ENCODE measurements at regions not wholly inside any gene's neighbourhood (a gene's known extent, or its start where the extent isn't known, plus 50 kb on each side); places are given as distances from the start of the nearest gene placed in this dataset.

DNA sequence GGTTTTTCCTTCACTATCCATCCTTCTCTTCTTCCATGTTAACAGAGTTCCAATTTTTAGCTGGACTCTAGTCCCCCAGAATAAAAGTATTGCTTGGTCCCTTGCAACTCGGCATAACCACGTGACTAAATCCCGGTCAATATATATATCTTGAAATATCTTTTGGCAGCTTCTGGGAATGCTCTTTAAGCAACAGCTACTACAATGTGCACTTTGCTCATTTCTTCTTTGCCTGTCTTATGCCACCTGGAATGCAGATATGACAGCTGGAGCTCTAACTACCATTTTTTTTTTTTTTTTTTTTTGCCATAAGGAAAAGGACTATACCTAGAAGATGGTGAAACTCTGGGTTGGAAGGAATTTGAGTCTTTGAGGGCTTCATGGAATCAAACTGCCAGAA is 82.6 kb downstream of the GCNT4 start:
- Mint-ChIP-seq H3K4me3 (no peak overlapping the region), H3K27me3 (no peaks in the 10 kb centered on the region), H3K36me3 (no peaks in the 10 kb centered on the region), H3K4me1 (peaks cover 11% of the 10 kb centered on the region), H3K27ac (no peak overlapping the region), H3K9me3 (no peaks in the 10 kb centered on the region)

DNA sequence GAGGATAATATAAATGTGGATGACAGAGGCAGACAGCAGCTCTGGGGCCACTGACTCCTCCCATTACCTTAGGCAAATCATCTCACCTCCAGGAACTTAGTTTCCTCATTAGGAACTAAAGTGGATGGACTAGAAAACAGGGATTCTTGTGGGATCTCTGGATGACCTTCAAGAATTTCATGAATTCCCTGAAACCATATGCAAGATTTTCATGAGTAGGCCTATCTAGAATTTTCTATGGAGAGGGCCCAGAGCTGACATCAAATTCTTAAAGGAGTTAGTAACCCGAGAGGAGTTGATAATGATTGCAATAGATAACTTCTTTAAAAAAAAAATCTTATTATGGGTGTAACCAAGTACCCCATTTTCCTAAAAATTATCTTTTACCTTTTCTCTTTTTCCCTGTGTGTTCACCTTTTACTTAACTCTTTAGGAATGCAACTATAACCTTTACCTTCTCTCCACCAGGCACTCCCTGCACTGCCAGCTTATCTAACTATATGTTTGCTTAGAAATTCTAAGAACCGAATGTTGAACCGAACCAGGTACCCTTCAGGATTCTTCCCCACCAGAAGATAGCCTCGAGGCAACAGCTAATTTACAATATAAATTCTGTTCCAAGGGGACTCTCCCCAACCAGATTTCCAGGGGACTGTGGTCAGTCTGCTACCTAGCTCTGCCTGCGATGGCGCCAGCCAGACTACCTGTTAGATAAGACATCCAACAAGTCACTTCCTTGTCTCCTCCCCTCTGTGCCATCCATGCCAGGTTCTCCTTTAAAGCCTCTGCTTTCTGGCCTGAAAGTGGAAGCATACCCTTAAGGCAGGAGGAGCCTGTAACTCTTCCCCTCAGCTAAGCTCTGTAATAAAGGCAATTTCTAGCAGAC is 86.0 kb downstream of the GCNT4 start:
- no peaks in the 10 kb centered on the region for H3K27me3 Mint-ChIP-seq
- no peaks in the 10 kb centered on the region for H3K9me3 Mint-ChIP-seq
- no peak overlapping the region for H3K4me3 Mint-ChIP-seq
- no peaks in the 10 kb centered on the region for H3K36me3 Mint-ChIP-seq
- no peak overlapping the region for H3K27ac Mint-ChIP-seq
- H3K4me1 Mint-ChIP-seq = no peaks in the 10 kb centered on the region

DNA sequence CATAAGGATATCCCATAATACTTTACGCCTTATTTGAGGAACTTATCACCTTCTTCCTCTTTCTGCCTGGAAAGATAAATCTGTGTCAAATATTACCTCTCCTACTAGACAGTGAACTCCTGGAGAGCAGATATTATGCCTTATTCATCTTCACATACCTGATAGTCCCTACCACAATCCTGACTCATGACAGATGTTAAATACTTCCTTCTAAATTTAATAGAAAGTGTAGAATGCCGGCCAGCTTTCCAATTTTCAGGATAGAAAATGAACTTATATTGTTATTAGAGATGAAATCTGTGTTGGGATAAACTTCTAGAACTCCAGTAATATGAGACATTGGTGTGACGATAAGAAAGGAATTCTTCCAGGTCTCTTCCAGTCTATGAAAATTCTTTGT is 89.0 kb downstream of the GCNT4 start:
- no peaks in the 10 kb centered on the region for H3K36me3 Mint-ChIP-seq
- no peaks in the 10 kb centered on the region for H3K27me3 Mint-ChIP-seq
- H3K4me3 Mint-ChIP-seq = no peak overlapping the region
- H3K4me1 Mint-ChIP-seq = no peaks in the 10 kb centered on the region
- H3K27ac Mint-ChIP-seq = no peak overlapping the region
- H3K9me3 Mint-ChIP-seq = no peaks in the 10 kb centered on the region

DNA sequence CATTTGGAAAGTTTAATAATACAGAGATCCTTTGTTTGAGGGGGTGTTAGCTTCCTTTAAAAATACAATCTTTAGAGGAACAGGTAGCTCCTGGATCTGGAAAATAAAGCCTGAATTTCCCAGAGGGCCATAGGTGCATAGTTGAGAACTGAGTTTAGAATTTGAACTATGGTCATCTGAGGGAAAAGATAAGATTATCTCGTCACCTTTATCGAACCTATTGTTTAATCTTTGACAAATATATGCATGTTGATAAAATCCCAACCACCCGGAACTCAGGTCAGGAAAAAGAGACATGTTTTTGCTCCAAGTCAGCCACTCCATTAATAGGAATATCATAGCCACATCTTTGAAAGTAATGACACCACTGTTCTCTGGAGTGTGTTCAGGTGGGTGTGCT is 91.7 kb upstream of the FAM169A start:
- Mint-ChIP-seq H3K27me3 (no peaks in the 10 kb centered on the region), H3K4me1 (peaks cover 12% of the 10 kb centered on the region), H3K36me3 (no peaks in the 10 kb centered on the region), H3K27ac (no peak overlapping the region), H3K4me3 (no peak overlapping the region), H3K9me3 (no peaks in the 10 kb centered on the region)

DNA sequence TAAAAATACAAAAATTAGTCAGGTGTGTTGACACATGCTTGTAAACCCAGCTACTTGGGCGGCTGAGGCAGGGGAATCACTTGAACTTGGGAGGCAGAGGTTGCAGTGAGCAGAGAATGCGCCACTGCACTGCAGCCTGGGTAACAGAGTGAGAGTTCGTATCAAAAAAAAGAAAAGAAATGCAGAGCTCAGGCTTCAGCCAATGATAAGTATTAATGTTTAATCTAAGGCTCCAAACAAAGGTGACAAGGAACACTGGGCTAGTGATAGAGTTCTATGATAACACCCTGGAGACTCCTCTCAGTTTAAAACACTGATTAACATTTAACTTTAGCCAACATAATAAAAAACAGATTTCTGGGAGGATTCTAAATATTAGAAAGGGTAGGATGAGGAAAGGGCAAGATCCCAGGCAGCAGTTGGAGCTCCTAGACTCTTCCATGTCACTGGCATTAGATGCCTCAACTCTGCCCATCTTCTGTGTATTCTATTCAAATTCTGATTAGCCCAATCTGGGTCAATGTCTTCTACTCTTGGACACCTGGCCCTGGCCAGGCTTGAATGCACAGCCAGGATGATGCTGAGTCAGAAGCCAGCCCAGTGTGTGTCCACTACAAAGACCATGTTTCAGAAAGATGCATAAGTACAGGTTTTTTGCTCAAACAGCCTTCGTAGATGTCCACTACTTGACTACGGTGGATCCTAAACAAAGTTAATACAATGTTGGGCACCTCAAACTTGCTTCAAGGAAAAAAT is 91.0 kb upstream of the FAM169A start:
- Mint-ChIP-seq H3K27ac (no peak overlapping the region), H3K9me3 (no peaks in the 10 kb centered on the region), H3K36me3 (no peaks in the 10 kb centered on the region), H3K4me3 (no peak overlapping the region), H3K4me1 (peaks cover 12% of the 10 kb centered on the region), H3K27me3 (no peaks in the 10 kb centered on the region)

DNA sequence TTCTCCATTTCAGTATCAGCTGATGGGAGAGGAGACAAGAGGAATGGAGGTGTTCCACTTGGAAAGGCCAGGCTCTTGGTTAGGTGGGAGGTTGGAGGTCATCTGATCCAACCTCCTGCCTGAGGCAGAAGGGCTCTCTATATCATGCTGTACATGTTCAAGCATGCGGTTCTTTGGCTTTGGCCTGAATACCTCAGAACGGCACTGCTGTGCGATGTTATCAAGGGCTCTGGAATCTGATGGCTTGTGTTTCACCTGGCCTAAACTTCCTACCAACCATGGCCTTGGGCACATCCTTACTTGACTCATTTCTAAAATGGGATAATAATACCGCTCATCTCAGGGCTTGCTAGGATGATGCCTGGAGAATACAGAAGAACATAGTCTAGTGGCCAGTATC is 90.1 kb upstream of the FAM169A start:
- H3K27me3 Mint-ChIP-seq = no peaks in the 10 kb centered on the region
- H3K4me1 Mint-ChIP-seq = peaks cover 12% of the 10 kb centered on the region
- H3K36me3 Mint-ChIP-seq = no peaks in the 10 kb centered on the region
- H3K27ac Mint-ChIP-seq = no peak overlapping the region
- no peaks in the 10 kb centered on the region for H3K9me3 Mint-ChIP-seq
- H3K4me3 Mint-ChIP-seq = no peak overlapping the region

DNA sequence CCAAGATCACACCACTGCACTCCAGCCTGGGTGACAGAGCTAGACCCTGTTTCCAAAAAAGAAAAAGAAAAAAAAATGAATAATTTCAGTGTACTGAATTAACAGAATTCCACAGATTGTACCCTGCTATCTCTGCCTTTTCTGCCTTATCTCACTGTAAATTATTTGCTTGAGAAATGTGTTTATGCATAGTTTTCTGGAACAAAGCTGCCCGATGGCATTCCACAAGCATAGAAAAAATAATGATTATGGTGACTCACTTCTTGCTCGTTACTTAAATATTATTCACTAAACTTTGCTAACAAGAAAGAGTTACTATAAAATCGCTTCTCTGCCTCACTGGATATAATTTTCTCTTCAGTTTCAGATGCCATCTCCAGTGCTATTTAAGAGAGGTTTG is 88.7 kb upstream of the FAM169A start:
- no peaks in the 10 kb centered on the region for H3K27me3 Mint-ChIP-seq
- H3K4me1 Mint-ChIP-seq = peaks cover 12% of the 10 kb centered on the region
- H3K27ac Mint-ChIP-seq = no peak overlapping the region
- no peaks in the 10 kb centered on the region for H3K9me3 Mint-ChIP-seq
- H3K36me3 Mint-ChIP-seq = no peaks in the 10 kb centered on the region
- H3K4me3 Mint-ChIP-seq = no peak overlapping the region

DNA sequence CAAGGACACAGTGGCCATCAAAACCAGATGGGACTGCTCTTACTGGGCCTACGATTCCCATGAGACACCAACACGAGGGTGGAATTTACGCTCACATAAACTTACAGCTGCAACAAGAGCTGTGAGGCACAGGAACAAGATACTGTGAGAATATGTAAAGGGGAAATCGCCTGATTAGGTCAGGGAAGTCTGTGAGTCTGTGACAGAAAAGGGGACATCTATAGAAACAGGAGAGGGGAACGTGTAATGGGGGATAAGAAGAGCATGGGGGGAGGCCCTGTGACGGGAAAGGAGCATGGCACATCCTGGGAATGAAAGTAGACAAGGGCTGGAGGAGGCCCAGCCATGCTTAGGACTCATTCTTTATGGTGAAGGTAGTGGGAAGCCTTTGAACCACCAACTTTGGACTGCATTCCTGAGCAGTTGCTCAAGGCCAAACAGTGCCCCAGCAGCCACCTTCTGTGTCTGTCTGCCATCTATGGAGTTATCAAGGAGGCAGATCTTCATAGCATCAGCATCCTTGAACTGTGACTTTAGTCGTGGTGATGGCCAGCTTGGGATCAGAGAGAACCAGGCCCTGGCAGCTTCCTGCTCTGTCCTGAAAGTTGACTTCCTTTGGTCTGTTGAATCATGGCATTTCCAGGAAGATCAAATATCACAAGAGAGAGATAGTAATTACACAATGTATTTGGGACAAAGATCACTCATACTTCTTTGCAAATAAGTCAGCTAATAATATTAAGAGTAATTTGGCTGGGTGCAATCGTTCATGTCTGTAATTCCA is 87.9 kb upstream of the FAM169A start:
- Mint-ChIP-seq H3K27ac (no peak overlapping the region), H3K4me1 (peaks cover 12% of the 10 kb centered on the region), H3K27me3 (no peaks in the 10 kb centered on the region), H3K36me3 (no peaks in the 10 kb centered on the region), H3K4me3 (no peak overlapping the region), H3K9me3 (no peaks in the 10 kb centered on the region)

DNA sequence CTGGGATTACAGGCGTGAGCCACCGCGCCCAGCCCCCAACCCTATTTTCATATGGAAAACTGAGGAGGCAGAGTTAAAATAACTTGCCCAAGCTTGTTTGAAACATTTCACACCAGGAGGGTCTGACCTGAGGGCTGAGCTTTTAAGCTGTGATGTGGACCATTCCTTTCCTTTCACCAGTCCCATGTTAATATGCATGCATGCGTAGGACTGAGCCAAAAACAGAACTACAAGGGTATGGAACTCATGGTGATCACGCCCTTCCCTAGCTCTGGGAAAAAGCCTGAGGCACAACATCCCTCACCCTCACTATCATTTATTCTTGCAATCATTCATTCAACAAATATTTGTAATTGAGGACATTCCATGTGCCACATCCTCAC is 87.4 kb upstream of the FAM169A start:
- Mint-ChIP-seq H3K4me3 (no peak overlapping the region), H3K4me1 (peaks cover 12% of the 10 kb centered on the region), H3K36me3 (no peaks in the 10 kb centered on the region), H3K9me3 (no peaks in the 10 kb centered on the region), H3K27ac (no peak overlapping the region), H3K27me3 (no peaks in the 10 kb centered on the region)

DNA sequence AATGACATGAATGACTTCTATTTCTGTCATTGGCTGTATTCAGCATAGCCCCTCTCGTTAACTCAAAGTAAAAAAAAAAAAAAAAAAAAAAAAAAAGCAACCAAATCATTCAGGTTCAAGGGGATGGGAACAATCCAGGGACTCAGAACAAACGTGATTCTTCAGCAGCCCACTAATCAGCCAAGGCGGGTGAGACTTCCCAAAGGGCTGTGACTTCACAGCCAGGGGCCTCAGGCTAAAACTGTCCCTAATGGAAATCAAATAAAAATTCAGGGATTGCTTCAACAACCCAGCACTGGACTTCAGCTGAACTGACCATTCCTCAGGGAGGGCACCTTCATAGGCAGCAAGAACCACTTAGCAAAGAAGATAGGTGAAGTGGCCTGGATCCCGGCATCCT is 86.2 kb upstream of the FAM169A start:
- Mint-ChIP-seq H3K4me3 (no peak overlapping the region), H3K36me3 (no peaks in the 10 kb centered on the region), H3K27me3 (no peaks in the 10 kb centered on the region), H3K27ac (no peak overlapping the region), H3K9me3 (no peaks in the 10 kb centered on the region), H3K4me1 (peaks cover 12% of the 10 kb centered on the region)

DNA sequence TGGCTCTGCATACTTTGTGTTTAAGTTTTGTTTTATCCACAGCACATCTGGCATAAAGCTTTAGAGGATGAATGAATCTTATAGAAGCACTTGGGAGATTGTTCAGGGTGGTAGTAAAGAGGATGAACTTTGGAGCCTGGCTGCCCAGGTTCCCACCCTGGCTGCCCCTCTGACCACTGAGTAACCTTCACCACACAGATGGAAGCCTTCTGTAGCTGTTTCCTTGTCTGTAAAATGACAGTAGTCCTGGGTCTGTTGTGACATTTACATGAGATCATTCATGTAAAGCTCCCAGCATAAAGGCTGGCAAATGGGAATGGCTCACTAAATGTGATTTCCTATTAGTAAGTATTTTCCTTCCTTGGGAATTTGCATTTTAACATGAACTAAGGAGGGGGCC is 85.7 kb upstream of the FAM169A start:
- Mint-ChIP-seq H3K9me3 (no peaks in the 10 kb centered on the region), H3K27ac (peak overlapping the region; percentile 20), H3K36me3 (no peaks in the 10 kb centered on the region), H3K4me1 (peaks cover 12% of the 10 kb centered on the region), H3K4me3 (no peak overlapping the region), H3K27me3 (no peaks in the 10 kb centered on the region)

DNA sequence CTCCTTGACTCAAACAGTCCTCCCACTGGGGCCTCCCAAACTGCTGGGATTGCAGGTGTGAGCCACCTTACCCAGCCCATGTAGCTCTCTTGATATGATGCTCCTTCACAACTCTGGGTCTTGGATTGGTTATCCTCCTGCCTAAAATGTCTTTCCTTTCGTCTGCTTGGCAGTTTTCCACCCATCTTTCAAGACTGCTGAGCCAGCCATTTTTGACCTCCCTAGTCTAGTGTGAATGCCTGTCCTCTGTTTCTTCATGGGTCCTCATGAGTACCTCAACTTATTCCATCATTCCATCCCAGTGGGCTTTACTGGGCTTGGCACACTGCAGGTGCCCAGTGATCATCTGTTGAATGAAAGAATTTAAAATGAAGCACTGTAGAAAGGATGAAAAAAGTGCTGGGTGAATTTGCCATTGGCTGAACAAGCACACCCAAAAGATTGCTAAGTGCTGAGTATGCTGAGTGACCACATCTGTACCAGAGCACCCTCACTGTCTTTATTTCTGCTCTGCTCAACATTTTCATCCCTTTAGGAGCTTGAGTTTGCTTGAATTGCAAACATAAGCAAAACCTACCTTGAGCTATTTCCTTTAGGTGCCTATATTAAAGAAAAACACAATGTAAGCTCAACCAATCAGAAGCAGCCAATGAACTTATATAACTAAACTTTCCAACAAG is 84.8 kb upstream of the FAM169A start:
- Mint-ChIP-seq H3K9me3 (no peaks in the 10 kb centered on the region), H3K4me1 (peaks cover 13% of the 10 kb centered on the region), H3K4me3 (no peak overlapping the region), H3K36me3 (no peaks in the 10 kb centered on the region), H3K27ac (no peak overlapping the region), H3K27me3 (no peaks in the 10 kb centered on the region)

DNA sequence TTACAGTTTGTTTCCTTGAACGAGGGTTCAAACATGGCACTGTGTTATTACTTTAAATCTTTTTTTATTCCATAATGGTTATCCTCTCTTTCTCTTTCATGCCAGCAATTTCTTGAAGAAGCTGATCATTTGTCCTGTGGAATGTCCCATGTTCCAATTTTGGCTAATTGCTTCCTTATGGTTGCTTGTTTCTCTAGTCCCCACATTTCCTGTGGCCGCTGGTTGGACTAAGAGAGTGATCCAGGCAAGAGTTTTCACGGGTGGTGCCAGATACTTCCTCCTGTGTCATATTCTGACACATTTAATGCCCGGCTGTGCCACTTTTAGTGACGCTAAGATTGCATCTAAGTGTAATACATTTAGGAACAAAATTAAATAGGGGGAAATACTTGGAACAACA is 83.8 kb upstream of the FAM169A start:
- peaks cover 19% of the 10 kb centered on the region for H3K4me1 Mint-ChIP-seq
- H3K27me3 Mint-ChIP-seq = no peaks in the 10 kb centered on the region
- no peaks in the 10 kb centered on the region for H3K9me3 Mint-ChIP-seq
- H3K36me3 Mint-ChIP-seq = no peaks in the 10 kb centered on the region
- no peak overlapping the region for H3K27ac Mint-ChIP-seq
- no peak overlapping the region for H3K4me3 Mint-ChIP-seq

DNA sequence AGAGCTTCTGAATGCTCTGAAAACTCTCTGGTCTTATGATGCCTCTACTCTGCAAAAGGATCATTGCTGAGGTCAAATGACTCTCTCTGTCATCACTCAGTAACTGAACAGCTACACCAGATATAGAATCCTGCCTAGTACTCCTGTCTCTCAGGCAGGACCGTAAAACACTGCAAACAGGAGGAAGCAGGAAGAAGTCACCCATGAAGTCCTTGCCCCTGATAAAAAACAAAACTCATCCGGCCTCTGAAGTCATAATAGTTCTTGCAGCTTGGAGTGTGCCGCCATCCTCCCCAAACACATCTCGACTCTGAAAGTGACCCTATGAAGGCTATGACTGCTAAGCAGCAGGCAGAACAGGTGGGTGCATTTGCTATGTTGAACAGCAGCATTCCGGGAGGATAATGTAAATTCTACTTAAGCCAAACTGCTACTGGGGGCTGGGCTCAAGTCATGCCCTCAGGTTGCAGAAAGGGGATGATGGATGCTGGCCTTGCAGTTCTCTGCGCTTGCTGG is 81.9 kb upstream of the FAM169A start:
- no peaks in the 10 kb centered on the region for H3K36me3 Mint-ChIP-seq
- H3K27ac Mint-ChIP-seq = no peak overlapping the region
- H3K4me3 Mint-ChIP-seq = no peak overlapping the region
- H3K4me1 Mint-ChIP-seq = peaks cover 11% of the 10 kb centered on the region
- H3K9me3 Mint-ChIP-seq = no peaks in the 10 kb centered on the region
- H3K27me3 Mint-ChIP-seq = no peaks in the 10 kb centered on the region

DNA sequence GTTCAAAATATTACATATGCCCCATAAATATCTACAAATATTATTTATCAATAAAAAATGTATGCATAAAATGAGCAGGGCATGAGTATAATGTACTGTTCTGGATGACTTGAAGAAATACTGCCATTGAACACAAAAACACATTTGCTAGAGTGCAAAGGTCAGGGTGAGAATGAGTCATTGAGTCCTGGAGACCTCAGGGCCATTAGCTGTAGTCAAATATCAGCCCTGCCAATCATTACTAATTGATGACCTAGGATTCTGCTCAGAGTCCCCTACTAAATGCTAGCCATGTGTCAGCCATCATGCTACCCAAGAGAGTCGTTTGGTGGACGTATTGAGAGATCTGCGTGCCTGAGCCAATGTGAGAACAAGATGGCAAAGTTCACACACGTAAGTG is 80.3 kb upstream of the FAM169A start:
- Mint-ChIP-seq H3K4me1 (peaks cover 11% of the 10 kb centered on the region), H3K27me3 (no peaks in the 10 kb centered on the region), H3K9me3 (no peaks in the 10 kb centered on the region), H3K4me3 (no peak overlapping the region), H3K27ac (no peak overlapping the region), H3K36me3 (no peaks in the 10 kb centered on the region)

Measured in activated naive CD4-positive, alpha-beta T cell treated with anti-CD3 and anti-CD28 coated beads, Interleukin-2, amount 50 U/mL, for 24 hours (primary cell).